ENCODE measurements at regions not wholly inside any gene's neighbourhood (a gene's known extent, or its start where the extent isn't known, plus 50 kb on each side); places are given as distances from the start of the nearest gene placed in this dataset.

DNA sequence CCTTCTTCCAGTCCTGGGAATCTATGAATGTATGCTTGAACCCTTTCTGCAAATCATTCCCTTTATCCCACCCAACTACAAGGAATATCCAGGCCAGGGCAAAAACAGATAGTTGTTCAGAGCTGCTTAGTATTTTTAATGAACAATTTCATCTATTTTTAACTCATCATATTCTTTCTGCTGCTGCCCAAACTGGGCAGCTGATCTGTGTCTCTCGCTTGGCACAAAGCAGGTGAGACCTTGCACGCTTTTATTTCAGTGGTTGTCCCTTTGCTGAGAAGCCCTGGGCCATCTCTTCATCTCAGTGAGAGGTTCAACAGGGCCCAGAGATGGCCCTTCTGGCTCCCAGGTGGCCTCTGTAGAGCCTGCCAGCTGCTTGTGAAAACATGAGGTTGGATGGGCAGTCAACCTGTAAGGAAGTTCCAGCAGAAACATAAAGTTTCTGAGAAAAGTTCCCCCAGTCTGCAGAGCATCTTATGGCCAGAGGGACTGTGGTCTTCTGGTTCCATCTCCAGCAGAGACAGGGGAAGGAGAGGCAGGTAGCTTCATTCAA lies 57.5 kb downstream of the MYCN start:
- no peak overlapping the region for H3K23ac ChIP-seq (ENCODE audit: low read depth, low read length)
- H3K4me1 ChIP-seq (ENCODE audit: control insufficient read depth, insufficient read depth, low read length): no peaks in the 10 kb centered on the region
- no peak overlapping the region for H2BK5ac ChIP-seq (ENCODE audit: low read depth, low read length, poor library complexity, severe bottlenecking)
- no peak for ATAC-seq (ENCODE audit: low read depth)
- H2BK20ac ChIP-seq (ENCODE audit: low read depth, low read length): no peak overlapping the region
- H4K5ac ChIP-seq (ENCODE audit: low read depth, low read length): no peak overlapping the region
- H3K56ac ChIP-seq (ENCODE audit: extremely low read depth, insufficient read depth, low read length): no peak overlapping the region
- H2BK120ac ChIP-seq (ENCODE audit: low read depth, low read length): no peak overlapping the region
- in situ Hi-C loops (cut with MboI; ENCODE audit: low sequenced_read_pairs) (no loop called here), dilution Hi-C loops (cut with HindIII; ENCODE audit: low sequenced_read_pairs, unreplicated experiment) (no loop called here), intact Hi-C loops (cut with micrococcal nuclease) (no loop called here)
- H4K8ac ChIP-seq (ENCODE audit: low read depth in 2 of 2, low read length in 2 of 2): no peak overlapping the region
- no peak for DNase-seq
- H3K9me1 ChIP-seq (ENCODE audit: insufficient read depth, low read length): no peaks in the 10 kb centered on the region
- 28% methylated on average over 2 of the region's 2 CpGs; no CpG with 5 or more reads in 1 of the 2 experiments for WGBS, 2 experiments (ENCODE audit: extremely low coverage in 2 of 2, insufficient read length in 1 of 2)
- no peak overlapping the region for H2AK5ac ChIP-seq (ENCODE audit: low read depth, low read length)
- POLR2A ChIA-PET (ENCODE audit: unreplicated experiment): no interaction called here
- no peaks in the 10 kb centered on the region for H3K79me1 ChIP-seq (ENCODE audit: low read depth in 1 of 2, low read length in 2 of 2)
- no peak overlapping the region for H3K14ac ChIP-seq (replicated peaks; ENCODE audit: low read depth, low read length)
- no peak overlapping the region for H4K91ac ChIP-seq (ENCODE audit: insufficient read depth, low read depth, low read length)
- H3K9ac ChIP-seq (ENCODE audit: low read depth, low read length): no peak overlapping the region
- no peak overlapping the region for H2AFZ ChIP-seq (replicated peaks; ENCODE audit: low read length, poor library complexity)
- H3K4ac ChIP-seq (ENCODE audit: low read depth, low read length): no peak overlapping the region
- no TSS peak for BruUV-seq (replicated peaks)
- CTCF ChIA-PET: no interaction called here
- peaks cover 27% of the 10 kb centered on the region for H3K9me3 ChIP-seq (ENCODE audit: control insufficient read depth, insufficient read depth, low read length)
- TF ChIP-seq FOS (IDR thresholded peaks at IDR 0.05; ENCODE audit: low read depth, low read length): no peak
- TF ChIP-seq SMC3 (IDR thresholded peaks at IDR 0.05; ENCODE audit: low read depth, low read length): no peak
- TF ChIP-seq, protein P1, sequence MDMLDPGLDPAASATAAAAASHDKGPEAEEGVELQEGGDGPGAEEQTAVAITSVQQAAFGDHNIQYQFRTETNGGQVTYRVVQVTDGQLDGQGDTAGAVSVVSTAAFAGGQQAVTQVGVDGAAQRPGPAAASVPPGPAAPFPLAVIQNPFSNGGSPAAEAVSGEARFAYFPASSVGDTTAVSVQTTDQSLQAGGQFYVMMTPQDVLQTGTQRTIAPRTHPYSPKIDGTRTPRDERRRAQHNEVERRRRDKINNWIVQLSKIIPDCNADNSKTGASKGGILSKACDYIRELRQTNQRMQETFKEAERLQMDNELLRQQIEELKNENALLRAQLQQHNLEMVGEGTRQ (IDR thresholded peaks at IDR 0.05; ENCODE audit: low read depth, low read length): no peak
- no peak for TF ChIP-seq MAZ (IDR thresholded peaks at IDR 0.05; ENCODE audit: borderline replicate concordance, low read depth, low read length)
- no peak for TF ChIP-seq POLR2A (IDR thresholded peaks at IDR 0.05; ENCODE audit: low read depth, low read length)
- TF ChIP-seq NFE2L2 (IDR thresholded peaks at IDR 0.05; ENCODE audit: low read depth, low read length): no peak
- TF ChIP-seq BHLHE40 (IDR thresholded peaks at IDR 0.05; ENCODE audit: low read depth, low read length): no peak
- TF ChIP-seq RCOR1 (IDR thresholded peaks at IDR 0.05; ENCODE audit: insufficient replicate concordance, low read length): no peak
- no peak for TF ChIP-seq CEBPB (IDR thresholded peaks at IDR 0.05; ENCODE audit: low read depth, low read length)
- TF ChIP-seq, protein P2, sequence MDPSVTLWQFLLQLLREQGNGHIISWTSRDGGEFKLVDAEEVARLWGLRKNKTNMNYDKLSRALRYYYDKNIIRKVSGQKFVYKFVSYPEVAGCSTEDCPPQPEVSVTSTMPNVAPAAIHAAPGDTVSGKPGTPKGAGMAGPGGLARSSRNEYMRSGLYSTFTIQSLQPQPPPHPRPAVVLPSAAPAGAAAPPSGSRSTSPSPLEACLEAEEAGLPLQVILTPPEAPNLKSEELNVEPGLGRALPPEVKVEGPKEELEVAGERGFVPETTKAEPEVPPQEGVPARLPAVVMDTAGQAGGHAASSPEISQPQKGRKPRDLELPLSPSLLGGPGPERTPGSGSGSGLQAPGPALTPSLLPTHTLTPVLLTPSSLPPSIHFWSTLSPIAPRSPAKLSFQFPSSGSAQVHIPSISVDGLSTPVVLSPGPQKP (IDR thresholded peaks at IDR 0.05; ENCODE audit: borderline replicate concordance, low read depth, low read length): no peak
- no peak for TF ChIP-seq CHD1 (IDR thresholded peaks at IDR 0.05; ENCODE audit: low read depth, low read length)
- TF ChIP-seq, protein P3, sequence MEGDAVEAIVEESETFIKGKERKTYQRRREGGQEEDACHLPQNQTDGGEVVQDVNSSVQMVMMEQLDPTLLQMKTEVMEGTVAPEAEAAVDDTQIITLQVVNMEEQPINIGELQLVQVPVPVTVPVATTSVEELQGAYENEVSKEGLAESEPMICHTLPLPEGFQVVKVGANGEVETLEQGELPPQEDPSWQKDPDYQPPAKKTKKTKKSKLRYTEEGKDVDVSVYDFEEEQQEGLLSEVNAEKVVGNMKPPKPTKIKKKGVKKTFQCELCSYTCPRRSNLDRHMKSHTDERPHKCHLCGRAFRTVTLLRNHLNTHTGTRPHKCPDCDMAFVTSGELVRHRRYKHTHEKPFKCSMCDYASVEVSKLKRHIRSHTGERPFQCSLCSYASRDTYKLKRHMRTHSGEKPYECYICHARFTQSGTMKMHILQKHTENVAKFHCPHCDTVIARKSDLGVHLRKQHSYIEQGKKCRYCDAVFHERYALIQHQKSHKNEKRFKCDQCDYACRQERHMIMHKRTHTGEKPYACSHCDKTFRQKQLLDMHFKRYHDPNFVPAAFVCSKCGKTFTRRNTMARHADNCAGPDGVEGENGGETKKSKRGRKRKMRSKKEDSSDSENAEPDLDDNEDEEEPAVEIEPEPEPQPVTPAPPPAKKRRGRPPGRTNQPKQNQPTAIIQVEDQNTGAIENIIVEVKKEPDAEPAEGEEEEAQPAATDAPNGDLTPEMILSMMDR (conservative IDR thresholded peaks at IDR 0.05; ENCODE audit: low read depth, low read length): no peak
- TF ChIP-seq MXI1 (IDR thresholded peaks at IDR 0.05; ENCODE audit: borderline replicate concordance, low read depth, low read length): no peak
- TF ChIP-seq RAD21 (IDR thresholded peaks at IDR 0.05; ENCODE audit: low read length): no peak
- no peak for TF ChIP-seq MAFK (IDR thresholded peaks at IDR 0.05; ENCODE audit: low read depth, low read length)
- no peak for TF ChIP-seq RFX5 (IDR thresholded peaks at IDR 0.05; ENCODE audit: low read depth, low read length)
- no peaks in the 10 kb centered on the region for H3K36me3 ChIP-seq (ENCODE audit: control insufficient read depth, insufficient read depth, low read length)
- no peaks in the 10 kb centered on the region for H4K20me1 ChIP-seq (ENCODE audit: insufficient read depth, low read length)
- H3K4me2 ChIP-seq (ENCODE audit: low read depth, low read length): no peak overlapping the region
- no peak overlapping the region for H3K27ac ChIP-seq (ENCODE audit: insufficient read depth, low read length)
- no peak overlapping the region for H3K4me3 ChIP-seq (ENCODE audit: insufficient read depth, low read depth, low read length)
- H2AK9ac ChIP-seq (replicated peaks; ENCODE audit: low read depth, low read length, poor library complexity): no peak overlapping the region
- no peak overlapping the region for H3K18ac ChIP-seq (ENCODE audit: low read depth, low read length)
- H3K27me3 ChIP-seq (ENCODE audit: control insufficient read depth, insufficient read depth, low read length): no peaks in the 10 kb centered on the region
- H2BK15ac ChIP-seq (ENCODE audit: low read depth, low read length): no peak overlapping the region

Measured in IMR-90 (cell line).